HepG2 (cell line): ENCODE measurements at regions not wholly inside any gene's neighbourhood (a gene's known extent, or its start where the extent isn't known, plus 50 kb on each side); places are given as distances from the start of the nearest gene placed in this dataset.

Experiments used
- ADNP ChIP-seq: sonication (generic); formaldehyde crosslinking; IDR thresholded peaks from 2 replicates; pipeline ENCODE4 v1.4.0; 2020; ENCODE audit warnings: missing genetic modification reagents
- DRAP1 ChIP-seq: IDR thresholded peaks from 2 replicates; pipeline ENCODE4 v1.6.1; 2016; ENCODE audit warnings: missing genetic modification reagents, missing compliant biosample characterization
- GABPB1 ChIP-seq: IDR thresholded peaks from 2 replicates; pipeline ENCODE4 v1.6.1; 2016; ENCODE audit warnings: mild to moderate bottlenecking, missing genetic modification reagents, moderate library complexity, missing compliant biosample characterization
- GLI4 ChIP-seq: sonication (generic); formaldehyde crosslinking; IDR thresholded peaks from 2 replicates; pipeline ENCODE4 v1.5.1; 2020; ENCODE audit warnings: missing genetic modification reagents, mild to moderate bottlenecking, moderate library complexity, borderline replicate concordance
- HNRNPLL ChIP-seq: fragments of 200-400 bp; formaldehyde crosslinking; IDR thresholded peaks from 2 replicates; pipeline ENCODE4 v1.6.1; 2017; ENCODE audit warnings: mild to moderate bottlenecking, low read depth, low read length; ENCODE audit not compliant: poor library complexity, severe bottlenecking
- NFE2 ChIP-seq: sonication (generic); formaldehyde crosslinking; IDR thresholded peaks from 2 replicates; pipeline ENCODE4 v1.4.0; 2020; ENCODE audit warnings: missing genetic modification reagents
- NFYB ChIP-seq: sonication (generic); formaldehyde crosslinking; IDR thresholded peaks from 2 replicates; pipeline ENCODE4 v1.4.0; 2020; ENCODE audit warnings: missing genetic modification reagents
- NFYC ChIP-seq: IDR thresholded peaks from 2 replicates; pipeline ENCODE4 v1.6.1; 2016; ENCODE audit warnings: missing genetic modification reagents, missing compliant biosample characterization
- NRL ChIP-seq: sonication (generic); formaldehyde crosslinking; IDR thresholded peaks from 2 replicates; pipeline ENCODE4 v1.5.0; 2020; ENCODE audit warnings: missing genetic modification reagents, mild to moderate bottlenecking, moderate library complexity, borderline replicate concordance
- ONECUT2 ChIP-seq: sonication (generic); formaldehyde crosslinking; IDR thresholded peaks from 2 replicates; pipeline ENCODE4 v1.4.0; 2020; ENCODE audit warnings: missing genetic modification reagents
- RARA ChIP-seq: IDR thresholded peaks from 2 replicates; pipeline ENCODE4 v1.6.1; 2016; ENCODE audit warnings: missing genetic modification reagents, missing compliant biosample characterization
- SAP130 ChIP-seq: IDR thresholded peaks from 2 replicates; pipeline ENCODE4 v1.6.1; 2016; ENCODE audit warnings: low read depth
- SNAI1 ChIP-seq: sonication (generic); formaldehyde crosslinking; IDR thresholded peaks from 2 replicates; pipeline ENCODE4 v1.5.0; 2020; ENCODE audit warnings: mild to moderate bottlenecking, missing genetic modification reagents, borderline replicate concordance
- SOX13 ChIP-seq, 3 experiments: fragments of 450-650 bp in 1 of 3; sonication (generic) in 1 of 3; formaldehyde crosslinking in 1 of 3; IDR thresholded peaks in 2 of 3; conservative IDR thresholded peaks in 1 of 3; 2 replicates each; pipeline versions ENCODE4 v1.5.0 to v1.6.1; 2016 to 2020; ENCODE audit warnings: antibody characterized with exemption in 1 of 3, mild to moderate bottlenecking in 1 of 3, missing compliant biosample characterization in 1 of 3, missing genetic modification reagents in 1 of 3, moderate library complexity in 1 of 3
- TEAD3 ChIP-seq: optimal IDR thresholded peaks from 2 replicates; pipeline ENCODE3; 2016; ENCODE audit warnings: borderline replicate concordance
- TFAP4 ChIP-seq: sonication (generic); IDR thresholded peaks from 2 replicates; pipeline ENCODE4 v1.6.1; 2016; ENCODE audit warnings: low read depth, borderline replicate concordance
- TRIM24 ChIP-seq: sonication (generic); formaldehyde crosslinking; IDR thresholded peaks from 2 replicates; pipeline ENCODE4 v1.8.0; 2022; ENCODE audit warnings: mild to moderate bottlenecking, missing genetic modification reagents
- XBP1 ChIP-seq: sonication (generic); formaldehyde crosslinking; IDR thresholded peaks from 2 replicates; pipeline ENCODE4 v1.5.0; 2020; ENCODE audit warnings: missing genetic modification reagents
- ZBTB21 ChIP-seq: sonication (generic); formaldehyde crosslinking; IDR thresholded peaks from 2 replicates; pipeline ENCODE4 v1.4.0; 2020; ENCODE audit warnings: missing genetic modification reagents
- ZFAT ChIP-seq: sonication (generic); formaldehyde crosslinking; conservative IDR thresholded peaks from 2 replicates; pipeline ENCODE4 v1.8.1; 2023; ENCODE audit warnings: missing genetic modification reagents, inconsistent platforms
- ZFP37 ChIP-seq: sonication (generic); formaldehyde crosslinking; IDR thresholded peaks from 2 replicates; pipeline ENCODE4 v1.4.0; 2020; ENCODE audit warnings: missing genetic modification reagents, borderline replicate concordance
- ZMYM4 ChIP-seq: sonication (generic); formaldehyde crosslinking; IDR thresholded peaks from 2 replicates; pipeline ENCODE4 v1.8.1; 2023; ENCODE audit warnings: mild to moderate bottlenecking, missing genetic modification reagents
- ZNF263 ChIP-seq: sonication (generic); formaldehyde crosslinking; IDR thresholded peaks from 2 replicates; pipeline ENCODE4 v1.4.0; 2020; ENCODE audit warnings: missing genetic modification reagents
- ZNF292 ChIP-seq: sonication (generic); formaldehyde crosslinking; IDR thresholded peaks from 2 replicates; pipeline ENCODE4 v1.8.1; 2022; ENCODE audit warnings: mild to moderate bottlenecking, low read depth, missing genetic modification reagents, borderline replicate concordance
- ZNF333 ChIP-seq: sonication (generic); formaldehyde crosslinking; IDR thresholded peaks from 2 replicates; pipeline ENCODE4 v1.4.0; 2020; ENCODE audit warnings: mild to moderate bottlenecking, missing genetic modification reagents, borderline replicate concordance
- ZNF569 ChIP-seq: sonication (generic); formaldehyde crosslinking; IDR thresholded peaks from 2 replicates; pipeline ENCODE4 v1.5.0; 2020; ENCODE audit warnings: mild to moderate bottlenecking, missing genetic modification reagents, moderate library complexity, borderline replicate concordance
- ZNF720 ChIP-seq: sonication (generic); formaldehyde crosslinking; IDR thresholded peaks from 2 replicates; pipeline ENCODE4 v1.4.0; 2020; ENCODE audit warnings: missing genetic modification reagents
- ZSCAN12 ChIP-seq: sonication (generic); formaldehyde crosslinking; IDR thresholded peaks from 2 replicates; pipeline ENCODE4 v1.9.0; 2021; ENCODE audit warnings: mild to moderate bottlenecking, missing genetic modification reagents
- TF ChIP-seq, protein P1 (sequence below): IDR thresholded peaks from 2 replicates; pipeline ENCODE4 v1.6.1; 2018; ENCODE audit warnings: missing genetic modification reagents

DNA sequence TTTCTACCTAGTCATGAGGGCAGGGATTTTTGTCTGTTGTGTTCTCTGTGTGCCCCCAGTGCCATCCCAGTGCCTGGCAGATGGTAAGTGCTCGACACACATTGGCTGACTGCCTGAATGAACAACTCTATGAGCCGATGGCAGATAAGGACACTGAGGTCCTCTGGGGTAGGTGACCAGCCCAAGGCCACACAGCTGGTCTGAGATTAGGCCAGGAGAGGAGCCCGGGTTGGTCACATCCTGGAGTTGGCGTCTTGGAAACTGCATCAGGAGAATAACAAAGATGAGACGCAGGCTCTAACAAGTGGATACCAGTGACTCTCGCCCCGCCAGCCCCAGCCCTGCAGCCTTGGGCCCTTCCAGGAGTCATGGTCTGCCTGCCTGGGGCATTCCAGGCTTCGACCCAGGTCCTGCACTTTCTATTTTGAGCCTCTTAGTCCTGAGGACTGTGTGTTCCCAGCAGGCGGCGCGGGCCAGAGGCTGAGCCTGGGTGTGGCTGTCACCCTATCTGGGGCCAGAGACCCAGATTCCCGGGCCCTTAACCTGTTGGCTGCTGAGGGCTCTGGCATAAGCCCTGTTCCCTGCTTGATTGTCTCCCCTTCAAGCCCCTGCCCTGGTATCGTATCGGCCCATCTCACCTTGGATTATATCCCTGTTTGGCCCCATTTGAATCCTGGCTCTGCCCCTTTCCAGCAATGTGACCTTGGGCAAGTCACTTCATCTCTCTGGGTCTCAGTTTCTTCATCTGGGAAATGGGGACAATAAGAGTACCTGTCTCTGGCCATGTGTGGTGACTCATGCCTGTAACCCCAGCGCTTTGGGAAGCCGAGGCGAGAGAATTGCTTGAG is 88.3 kb downstream of the CEBPB start (continued):
- no peak for TF ChIP-seq SOX13 (IDR thresholded peaks at IDR 0.05)
- peak; percentile 76 to 83; a peak in 2 of 4 replicates for TF ChIP-seq SOX13 (CRISPR knock-in tag; conservative IDR thresholded peaks at IDR 0.05 in 1 of 2, IDR thresholded peaks at IDR 0.05 in 1 of 2)
- peak; percentile 87 for TF ChIP-seq TEAD3
- TF ChIP-seq XBP1, result no peak
- TF ChIP-seq NRL (CRISPR knock-in tag), result peak; percentile 87
- TF ChIP-seq ZNF292, result peak; percentile 94
- peak; percentile 65 for TF ChIP-seq DRAP1 (CRISPR knock-in tag)
- TF ChIP-seq ZNF333 (CRISPR knock-in tag), result 0 out of 2 replicates have a peak, but pooled peaks have one; percentile 19
- TF ChIP-seq, protein P1, sequence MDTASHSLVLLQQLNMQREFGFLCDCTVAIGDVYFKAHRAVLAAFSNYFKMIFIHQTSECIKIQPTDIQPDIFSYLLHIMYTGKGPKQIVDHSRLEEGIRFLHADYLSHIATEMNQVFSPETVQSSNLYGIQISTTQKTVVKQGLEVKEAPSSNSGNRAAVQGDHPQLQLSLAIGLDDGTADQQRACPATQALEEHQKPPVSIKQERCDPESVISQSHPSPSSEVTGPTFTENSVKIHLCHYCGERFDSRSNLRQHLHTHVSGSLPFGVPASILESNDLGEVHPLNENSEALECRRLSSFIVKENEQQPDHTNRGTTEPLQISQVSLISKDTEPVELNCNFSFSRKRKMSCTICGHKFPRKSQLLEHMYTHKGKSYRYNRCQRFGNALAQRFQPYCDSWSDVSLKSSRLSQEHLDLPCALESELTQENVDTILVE (CRISPR knock-in tag), result 0 out of 2 replicates have a peak, but pooled peaks have one; percentile 49
- no peak for TF ChIP-seq ONECUT2 (CRISPR knock-in tag)
- peak; percentile 32; the same call in 1 of the 2 replicates for TF ChIP-seq ZMYM4 (CRISPR knock-in tag)
- TF ChIP-seq NFE2 (CRISPR knock-in tag), result 0 out of 2 replicates have a peak, but pooled peaks have one; percentile 4
- peak; percentile 48; the same call in 1 of the 2 replicates for TF ChIP-seq GABPB1 (CRISPR knock-in tag)
- TF ChIP-seq ZFP37 (CRISPR knock-in tag), result no peak
- 0 out of 2 replicates have a peak, but pooled peaks have one; percentile 43 for TF ChIP-seq RARA (CRISPR knock-in tag)
- peak; percentile 65; the same call in 1 of the 2 replicates for TF ChIP-seq GLI4 (CRISPR knock-in tag)
- no peak for TF ChIP-seq SNAI1 (CRISPR knock-in tag)
- TF ChIP-seq ZNF263 (CRISPR knock-in tag), result peak; percentile 65
- TF ChIP-seq ZNF569 (CRISPR knock-in tag), result no peak
- no peak for TF ChIP-seq ZNF720 (CRISPR knock-in tag)
- peak; percentile 15; the same call in 1 of the 2 replicates for TF ChIP-seq TFAP4
- peak; percentile 71 for TF ChIP-seq SAP130 (CRISPR knock-in tag)
- TF ChIP-seq NFYB (CRISPR knock-in tag), result 0 out of 2 replicates have a peak, but pooled peaks have one; percentile 1
- 0 out of 2 replicates have a peak, but pooled peaks have one; percentile 14 for TF ChIP-seq NFYC (CRISPR knock-in tag)
- TF ChIP-seq ZSCAN12, result no peak
- peak; percentile 52; the same call in 1 of the 2 replicates for TF ChIP-seq TRIM24 (CRISPR knock-in tag)
- TF ChIP-seq ZBTB21 (CRISPR knock-in tag), result no peak
- peak; percentile 97 for TF ChIP-seq ADNP (CRISPR knock-in tag)
- TF ChIP-seq HNRNPLL, result peak; percentile 61
- no peak for TF ChIP-seq ZFAT (CRISPR knock-in tag)
